Karpas-422 (cell line): ENCODE measurements at regions not wholly inside any gene's neighbourhood (a gene's known extent, or its start where the extent isn't known, plus 50 kb on each side); places are given as distances from the start of the nearest gene placed in this dataset.
"Not testable (repeated sequence)": the region's sequence is repeated elsewhere in the genome, so short reads cannot be mapped to it uniquely, and the experiment has no call there.

Experiments used
- DNase-seq: peaks from one replicate; pipeline ENCODE4 v3.0.0-alpha.2; 2015
- H2AFZ ChIP-seq: fragments of 200-600 bp; sonication (generic); 2 replicates; pipeline ENCODE4 v1.6.1; 2014; ENCODE audit warnings: antibody characterized with exemption, low read length, mixed read lengths
- H3K27ac ChIP-seq: fragments of 200-600 bp; sonication (generic); 2 replicates; pipeline ENCODE4 v1.5.1; 2014; ENCODE audit warnings: mild to moderate bottlenecking, low read length, moderate library complexity
- H3K27me3 ChIP-seq: fragments of 200-600 bp; sonication (generic); 2 replicates; pipeline ENCODE4 v1.6.1; 2014; ENCODE audit warnings: low read length, mixed read lengths
- H3K36me3 ChIP-seq: fragments of 200-600 bp; sonication (generic); 2 replicates; pipeline ENCODE4 v1.6.1; 2014; ENCODE audit warnings: low read length, mixed read lengths; ENCODE audit not compliant: insufficient read depth
- H3K4me1 ChIP-seq: fragments of 200-600 bp; sonication (generic); 2 replicates; pipeline ENCODE4 v1.6.1; 2014; ENCODE audit warnings: mild to moderate bottlenecking, low read length, mixed read lengths
- H3K4me2 ChIP-seq: fragments of 200-600 bp; sonication (generic); 2 replicates; pipeline ENCODE4 v1.6.1; 2014; ENCODE audit warnings: low read length, low read depth, mild to moderate bottlenecking; ENCODE audit not compliant: poor library complexity, severe bottlenecking
- H3K4me3 ChIP-seq: fragments of 200-600 bp; sonication (generic); 2 replicates; pipeline ENCODE4 v1.5.1; 2014; ENCODE audit warnings: mild to moderate bottlenecking, antibody characterized with exemption, low read length, mixed read lengths
- H3K79me2 ChIP-seq: fragments of 200-600 bp; sonication (generic); 2 replicates; pipeline ENCODE4 v1.6.1; 2014; ENCODE audit warnings: mild to moderate bottlenecking, low read length, mixed read lengths
- H3K9ac ChIP-seq: fragments of 200-600 bp; sonication (generic); 2 replicates; pipeline ENCODE4 v1.6.0; 2014; ENCODE audit warnings: low read length
- H3K9me2 ChIP-seq: fragments of 200-600 bp; sonication (generic), shearing (Covaris generic); replicated peaks from 2 replicates; pipeline ENCODE4 v1.6.0; 2014; ENCODE audit warnings: mild to moderate bottlenecking, low read length, moderate library complexity; ENCODE audit not compliant: insufficient read depth
- H3K9me3 ChIP-seq: fragments of 300-700, 200-600 bp; sonication (generic); 2 replicates; pipeline ENCODE4 v1.6.1; 2014; ENCODE audit warnings: low read length, mixed read lengths
- H4K20me1 ChIP-seq: fragments of 200-600 bp; sonication (generic); 2 replicates; pipeline ENCODE4 v1.6.1; 2014; ENCODE audit warnings: mild to moderate bottlenecking, antibody characterized with exemption, low read length, low read depth; ENCODE audit not compliant: insufficient read depth

DNA sequence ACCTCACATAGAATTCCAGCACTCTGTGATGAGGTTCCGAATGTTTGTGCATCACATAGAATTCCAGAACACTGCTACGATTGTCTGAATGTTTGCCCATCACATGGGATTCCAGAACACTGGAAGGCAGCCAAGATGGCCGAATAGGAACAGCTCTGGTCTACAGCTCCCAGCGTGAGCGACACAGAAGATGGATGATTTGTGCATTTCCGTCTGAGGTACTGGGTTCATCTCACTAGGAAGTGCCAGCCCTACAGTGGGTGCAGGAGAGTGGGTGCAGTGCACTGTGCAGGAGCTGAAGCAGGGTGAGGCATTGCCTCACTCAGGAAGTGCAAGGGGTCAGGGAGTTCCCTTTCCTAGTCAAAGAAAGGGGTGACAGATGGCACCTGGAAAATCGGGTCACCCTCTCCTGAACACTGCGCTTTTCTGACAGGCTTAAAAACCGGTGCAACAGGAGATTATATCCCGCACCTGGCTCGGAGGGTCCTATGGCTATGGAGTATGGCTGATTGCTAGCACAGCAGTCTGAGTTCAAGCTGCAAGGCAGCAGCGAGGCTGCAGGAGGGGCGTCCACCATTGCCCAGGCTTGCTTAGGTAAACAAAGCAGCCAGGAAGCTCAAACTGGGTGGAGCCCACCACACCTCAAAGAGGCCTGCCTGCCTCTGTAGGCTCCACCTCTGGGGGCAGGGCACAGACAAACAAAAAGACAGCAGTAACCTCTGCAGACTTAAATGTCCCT is 212.7 kb downstream of the FOXD4L6 start:
- not testable (repeated sequence) for H3K4me1 ChIP-seq, H3K27ac ChIP-seq, H2AFZ ChIP-seq, H3K36me3 ChIP-seq, DNase-seq, H3K4me3 ChIP-seq, H3K79me2 ChIP-seq, H3K4me2 ChIP-seq, H3K9me2 ChIP-seq, H3K9ac ChIP-seq, H3K27me3 ChIP-seq, H4K20me1 ChIP-seq
- H3K9me3 ChIP-seq, result peaks cover 54% of the 10 kb centered on the region

DNA sequence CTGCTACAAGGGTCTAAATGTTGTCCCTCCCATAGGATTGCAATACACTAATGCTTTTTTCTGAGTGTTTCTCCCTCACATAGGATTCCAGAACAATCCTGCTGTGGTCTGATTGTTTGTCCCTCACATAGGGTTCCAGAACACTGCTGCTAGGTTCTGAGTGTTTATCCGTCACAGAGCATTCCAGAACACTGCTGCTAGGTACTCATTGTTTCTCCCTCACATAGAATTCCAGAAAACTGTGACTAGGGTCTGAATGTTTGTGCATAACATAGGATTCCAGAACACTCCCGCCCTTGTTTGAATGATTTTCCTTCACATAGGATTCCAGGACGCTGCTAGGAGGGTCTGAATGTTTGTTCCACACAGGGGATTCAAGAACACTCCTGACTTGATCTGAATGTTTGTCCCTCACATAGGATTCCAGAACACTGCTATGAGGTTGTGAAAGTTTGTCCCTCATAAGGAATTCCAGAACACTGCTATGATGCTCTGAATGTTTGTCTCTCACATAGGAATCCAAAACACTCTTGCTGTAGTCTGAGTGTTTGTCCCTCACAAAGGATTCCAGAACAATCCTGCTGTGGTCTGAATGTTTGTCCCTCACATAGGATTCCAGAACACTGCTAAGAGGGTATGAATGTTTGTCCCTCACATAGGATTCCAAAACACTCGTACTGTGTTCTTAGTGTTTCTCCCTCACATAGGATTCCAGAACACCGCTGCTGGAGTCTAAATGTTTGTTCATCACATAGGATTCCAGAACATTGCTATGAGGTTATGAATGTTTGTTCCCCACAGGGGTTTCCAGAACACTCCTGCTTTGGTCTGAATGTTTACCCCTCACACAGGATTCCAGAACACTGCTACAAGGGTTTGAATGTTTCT is 213.5 kb downstream of the FOXD4L6 start:
- peaks cover 62% of the 10 kb centered on the region for H3K9me3 ChIP-seq
- H2AFZ ChIP-seq, result no peak overlapping the region
- H3K4me1 ChIP-seq, result no peaks in the 10 kb centered on the region
- H3K27me3 ChIP-seq, result no peaks in the 10 kb centered on the region
- no peak overlapping the region for H3K9ac ChIP-seq
- no peak overlapping the region for H3K27ac ChIP-seq
- 0 out of 2 replicates have a peak overlapping the region, but pooled peaks have one; percentile 1 for H3K4me3 ChIP-seq
- H3K79me2 ChIP-seq, result no peaks in the 10 kb centered on the region
- H4K20me1 ChIP-seq, result no peaks in the 10 kb centered on the region
- H3K36me3 ChIP-seq, result no peaks in the 10 kb centered on the region
- H3K9me2 ChIP-seq, result no peaks in the 10 kb centered on the region
- H3K4me2 ChIP-seq, result no peak overlapping the region
- DNase-seq, result no peak

DNA sequence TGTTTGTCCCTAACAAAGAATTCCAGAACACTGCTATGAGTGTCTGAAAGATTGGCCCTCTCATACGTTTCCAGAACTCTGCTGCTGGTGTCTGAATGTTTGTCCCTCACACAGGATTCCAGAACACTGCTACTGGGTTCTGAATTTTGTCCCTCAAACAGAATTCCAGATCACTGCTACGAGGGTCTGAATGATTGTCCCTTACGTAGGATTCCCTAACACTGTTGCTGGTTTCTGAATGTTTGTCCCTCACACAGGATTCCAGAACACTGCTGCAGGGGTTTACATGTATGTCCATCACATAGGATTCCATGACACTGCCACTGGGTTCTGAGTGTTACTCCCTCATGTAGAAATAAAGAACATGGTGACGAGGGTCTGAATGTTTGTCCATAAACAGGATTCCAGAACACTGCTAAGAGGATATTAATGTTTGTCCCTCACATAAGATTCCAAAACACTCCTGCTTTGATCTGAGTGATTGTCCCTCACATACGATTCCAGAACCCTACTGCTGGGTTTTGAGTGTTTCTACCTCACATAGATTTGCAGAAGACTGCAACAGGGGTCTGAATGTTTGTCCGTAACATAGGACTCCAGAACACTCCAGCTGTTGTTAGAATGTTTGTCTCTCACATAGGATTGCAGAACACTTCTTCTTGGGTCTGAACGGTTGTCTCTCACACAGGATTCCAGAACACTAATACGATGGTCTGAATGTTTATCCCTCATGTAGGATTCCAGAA is 214.4 kb downstream of the FOXD4L6 start:
- Histone ChIP-seq H3K9ac (no peak overlapping the region), H3K9me3 (peaks cover 72% of the 10 kb centered on the region)
- DNase-seq, result no peak

GRCh38 chr9:40913096-40913719 is 215.3 kb downstream of the FOXD4L6 start:
- DNase-seq, result no peak
- H3K9ac ChIP-seq, result no peak overlapping the region
- no peaks in the 10 kb centered on the region for H3K36me3 ChIP-seq
- H3K4me1 ChIP-seq, result no peaks in the 10 kb centered on the region
- H2AFZ ChIP-seq, result no peak overlapping the region
- peaks cover 80% of the 10 kb centered on the region for H3K9me3 ChIP-seq
- no peak overlapping the region for H3K27ac ChIP-seq
- H3K79me2 ChIP-seq, result no peaks in the 10 kb centered on the region
- no peak overlapping the region for H3K4me2 ChIP-seq
- no peak overlapping the region for H3K4me3 ChIP-seq
- H3K9me2 ChIP-seq, result no peaks in the 10 kb centered on the region
- H3K27me3 ChIP-seq, result no peaks in the 10 kb centered on the region
- H4K20me1 ChIP-seq, result no peaks in the 10 kb centered on the region

More for the DNA sequence above, 214.4 kb downstream of the FOXD4L6 start:
- Histone ChIP-seq H3K27ac (no peak overlapping the region), H4K20me1 (no peaks in the 10 kb centered on the region), H3K9me2 (no peaks in the 10 kb centered on the region), H3K27me3 (no peaks in the 10 kb centered on the region), H3K4me2 (no peak overlapping the region), H2AFZ (no peak overlapping the region), H3K4me1 (no peaks in the 10 kb centered on the region), H3K36me3 (no peaks in the 10 kb centered on the region), H3K79me2 (no peaks in the 10 kb centered on the region), H3K4me3 (no peak overlapping the region)

DNA sequence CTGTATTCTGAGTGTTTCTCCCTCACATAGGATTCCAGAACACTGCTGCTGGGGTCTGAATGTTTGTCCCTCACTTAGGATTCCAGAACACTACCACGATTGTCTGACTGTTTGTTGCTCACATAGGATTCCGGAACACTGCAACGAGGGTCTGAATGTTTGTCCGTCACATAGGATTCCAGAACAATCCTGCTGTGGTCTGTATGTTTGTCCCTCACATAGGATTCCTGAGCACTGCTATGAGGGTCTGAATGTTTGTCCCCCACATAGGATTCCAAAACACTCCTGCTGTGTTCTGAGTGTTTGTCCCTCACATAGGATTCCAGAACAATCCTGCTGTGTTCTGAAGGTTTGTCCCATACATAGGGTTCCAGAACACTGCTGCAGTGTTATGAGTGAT is 215.8 kb downstream of the FOXD4L6 start:
- H3K27ac ChIP-seq, H3K36me3 ChIP-seq, H3K4me2 ChIP-seq, H3K27me3 ChIP-seq, DNase-seq, H3K79me2 ChIP-seq, H3K4me3 ChIP-seq, H2AFZ ChIP-seq, H3K9me2 ChIP-seq, H3K4me1 ChIP-seq, H4K20me1 ChIP-seq, H3K9ac ChIP-seq: not testable (repeated sequence)
- peaks cover 86% of the 10 kb centered on the region for H3K9me3 ChIP-seq

- H3K79me2 ChIP-seq, result no peaks in the 10 kb centered on the region
- H3K9me3 ChIP-seq, result peaks cover 93% of the 10 kb centered on the region
Measured at GRCh38 chr9:40911647-40912046, 216.8 kb downstream of the FOXD4L6 start.

GRCh38 chr9:40910995-40911394 is 217.5 kb downstream of the FOXD4L6 start:
- not testable (repeated sequence) for H4K20me1 ChIP-seq, H3K36me3 ChIP-seq, H3K79me2 ChIP-seq, H3K27me3 ChIP-seq, H3K27ac ChIP-seq, H3K4me3 ChIP-seq, H3K9ac ChIP-seq, DNase-seq, H3K9me2 ChIP-seq, H2AFZ ChIP-seq, H3K4me1 ChIP-seq, H3K4me2 ChIP-seq
- peaks cover 90% of the 10 kb centered on the region for H3K9me3 ChIP-seq

More at GRCh38 chr9:40911647-40912046, 216.8 kb downstream of the FOXD4L6 start:
- no peak overlapping the region for H3K4me2 ChIP-seq
- H3K4me3 ChIP-seq, result no peak overlapping the region
- no peak overlapping the region for H2AFZ ChIP-seq
- H3K36me3 ChIP-seq, result no peaks in the 10 kb centered on the region
- no peak for DNase-seq
- no peak overlapping the region for H3K27ac ChIP-seq
- no peak overlapping the region for H3K9ac ChIP-seq
- no peaks in the 10 kb centered on the region for H3K27me3 ChIP-seq
- no peaks in the 10 kb centered on the region for H3K4me1 ChIP-seq
- H3K9me2 ChIP-seq, result no peaks in the 10 kb centered on the region
- no peaks in the 10 kb centered on the region for H4K20me1 ChIP-seq
